ENCODE measurements at regions not wholly inside any gene's neighbourhood (a gene's known extent, or its start where the extent isn't known, plus 50 kb on each side); places are given as distances from the start of the nearest gene placed in this dataset.

- DNase-seq (ENCODE audit: low spot score) (no peak), ATAC-seq (no peak)
- H3K4me3 Mint-ChIP-seq: no peak overlapping the region
- POLR2A ChIA-PET: interaction anchor here (0.6 kb wide), 1 partner anchor 190 kb away, joined by 3 read pairs; no protein-coding TSS in a partner anchor
- H3K27me3 Mint-ChIP-seq (ENCODE audit: low read depth): no peaks in the 10 kb centered on the region
- H3K27ac Mint-ChIP-seq: no peak overlapping the region
- no peaks in the 10 kb centered on the region for H3K36me3 Mint-ChIP-seq
- TF ChIP-seq NFYB (CRISPR knock-in tag; conservative IDR thresholded peaks at IDR 0.05; ENCODE audit: low read depth) (no peak), CREM (CRISPR knock-in tag; IDR thresholded peaks at IDR 0.05) (no peak), TEAD4 (CRISPR knock-in tag; IDR thresholded peaks at IDR 0.05) (no peak), MYBL2 (CRISPR knock-in tag; IDR thresholded peaks at IDR 0.05) (no peak), TEAD1 (CRISPR knock-in tag; IDR thresholded peaks at IDR 0.05) (no peak), FOXK1 (CRISPR knock-in tag; IDR thresholded peaks at IDR 0.05) (no peak), ZBTB43 (CRISPR knock-in tag; IDR thresholded peaks at IDR 0.05) (no peak), ZSCAN18 (CRISPR knock-in tag; IDR thresholded peaks at IDR 0.05) (no peak), NFATC4 (CRISPR knock-in tag; IDR thresholded peaks at IDR 0.05) (no peak), ZNF232 (CRISPR knock-in tag; IDR thresholded peaks at IDR 0.05) (no peak), ZNF121 (CRISPR knock-in tag; IDR thresholded peaks at IDR 0.05) (no peak)
- TF ChIP-seq, protein P1, sequence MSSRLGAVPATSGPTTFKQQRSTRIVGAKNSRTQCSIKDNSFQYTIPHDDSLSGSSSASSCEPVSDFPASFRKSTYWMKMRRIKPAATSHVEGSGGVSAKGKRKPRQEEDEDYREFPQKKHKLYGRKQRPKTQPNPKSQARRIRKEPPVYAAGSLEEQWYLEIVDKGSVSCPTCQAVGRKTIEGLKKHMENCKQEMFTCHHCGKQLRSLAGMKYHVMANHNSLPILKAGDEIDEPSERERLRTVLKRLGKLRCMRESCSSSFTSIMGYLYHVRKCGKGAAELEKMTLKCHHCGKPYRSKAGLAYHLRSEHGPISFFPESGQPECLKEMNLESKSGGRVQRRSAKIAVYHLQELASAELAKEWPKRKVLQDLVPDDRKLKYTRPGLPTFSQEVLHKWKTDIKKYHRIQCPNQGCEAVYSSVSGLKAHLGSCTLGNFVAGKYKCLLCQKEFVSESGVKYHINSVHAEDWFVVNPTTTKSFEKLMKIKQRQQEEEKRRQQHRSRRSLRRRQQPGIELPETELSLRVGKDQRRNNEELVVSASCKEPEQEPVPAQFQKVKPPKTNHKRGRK (CRISPR knock-in tag; IDR thresholded peaks at IDR 0.05; ENCODE audit: borderline replicate concordance): no peak
- TF ChIP-seq, protein P2, sequence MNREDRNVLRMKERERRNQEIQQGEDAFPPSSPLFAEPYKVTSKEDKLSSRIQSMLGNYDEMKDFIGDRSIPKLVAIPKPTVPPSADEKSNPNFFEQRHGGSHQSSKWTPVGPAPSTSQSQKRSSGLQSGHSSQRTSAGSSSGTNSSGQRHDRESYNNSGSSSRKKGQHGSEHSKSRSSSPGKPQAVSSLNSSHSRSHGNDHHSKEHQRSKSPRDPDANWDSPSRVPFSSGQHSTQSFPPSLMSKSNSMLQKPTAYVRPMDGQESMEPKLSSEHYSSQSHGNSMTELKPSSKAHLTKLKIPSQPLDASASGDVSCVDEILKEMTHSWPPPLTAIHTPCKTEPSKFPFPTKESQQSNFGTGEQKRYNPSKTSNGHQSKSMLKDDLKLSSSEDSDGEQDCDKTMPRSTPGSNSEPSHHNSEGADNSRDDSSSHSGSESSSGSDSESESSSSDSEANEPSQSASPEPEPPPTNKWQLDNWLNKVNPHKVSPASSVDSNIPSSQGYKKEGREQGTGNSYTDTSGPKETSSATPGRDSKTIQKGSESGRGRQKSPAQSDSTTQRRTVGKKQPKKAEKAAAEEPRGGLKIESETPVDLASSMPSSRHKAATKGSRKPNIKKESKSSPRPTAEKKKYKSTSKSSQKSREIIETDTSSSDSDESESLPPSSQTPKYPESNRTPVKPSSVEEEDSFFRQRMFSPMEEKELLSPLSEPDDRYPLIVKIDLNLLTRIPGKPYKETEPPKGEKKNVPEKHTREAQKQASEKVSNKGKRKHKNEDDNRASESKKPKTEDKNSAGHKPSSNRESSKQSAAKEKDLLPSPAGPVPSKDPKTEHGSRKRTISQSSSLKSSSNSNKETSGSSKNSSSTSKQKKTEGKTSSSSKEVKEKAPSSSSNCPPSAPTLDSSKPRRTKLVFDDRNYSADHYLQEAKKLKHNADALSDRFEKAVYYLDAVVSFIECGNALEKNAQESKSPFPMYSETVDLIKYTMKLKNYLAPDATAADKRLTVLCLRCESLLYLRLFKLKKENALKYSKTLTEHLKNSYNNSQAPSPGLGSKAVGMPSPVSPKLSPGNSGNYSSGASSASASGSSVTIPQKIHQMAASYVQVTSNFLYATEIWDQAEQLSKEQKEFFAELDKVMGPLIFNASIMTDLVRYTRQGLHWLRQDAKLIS (CRISPR knock-in tag; IDR thresholded peaks at IDR 0.05; ENCODE audit: borderline replicate concordance): no peak
- CTCF ChIA-PET: interaction anchor here (0.8 kb wide), 1 partner anchor 20 kb away, joined by 3 read pairs; no protein-coding TSS in a partner anchor
- H3K4me1 Mint-ChIP-seq: peaks cover 4% of the 10 kb centered on the region; the same call in 1 of the 2 replicates
- peaks cover under 1% of the 10 kb centered on the region for H3K9me3 Mint-ChIP-seq
Measured at GRCh38 chr5:167241436-167242067, 1049.9 kb upstream of the WWC1 start.

DNA sequence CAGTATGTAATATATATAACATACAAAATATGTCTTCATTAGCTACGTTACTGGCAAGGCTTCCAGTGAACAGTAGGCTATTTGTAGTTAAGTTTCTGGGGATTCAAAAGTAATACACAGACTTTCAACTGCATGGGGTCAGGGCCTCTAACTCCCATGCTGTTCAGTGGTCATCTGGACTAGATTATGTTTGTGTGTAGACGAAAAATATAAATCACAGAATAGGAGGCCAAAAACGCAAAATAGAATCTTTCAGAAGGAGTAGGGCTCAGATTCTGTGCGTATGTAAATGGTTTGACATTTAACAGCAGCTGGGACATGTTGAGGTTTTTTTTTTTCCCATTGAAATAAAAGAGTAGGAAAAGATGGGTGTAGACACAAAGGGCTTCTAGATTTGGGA lies 1048.7 kb upstream of the WWC1 start:
- H3K9me3 Mint-ChIP-seq: no peaks in the 10 kb centered on the region
- no peaks in the 10 kb centered on the region for H3K36me3 Mint-ChIP-seq
- no peak overlapping the region for H3K4me3 Mint-ChIP-seq
- POLR2A ChIA-PET: no interaction called here
- H3K27ac Mint-ChIP-seq: no peak overlapping the region
- ATAC-seq (no peak), DNase-seq (ENCODE audit: low spot score) (no peak)
- peaks cover 4% of the 10 kb centered on the region; the same call in 1 of the 2 replicates for H3K4me1 Mint-ChIP-seq
- H3K27me3 Mint-ChIP-seq (ENCODE audit: low read depth): no peaks in the 10 kb centered on the region
- CTCF ChIA-PET: interaction anchor here (1.0 kb wide), 1 partner anchor 212 kb away, joined by 3 read pairs; no protein-coding TSS in a partner anchor
- no peak for TF ChIP-seq JUN (CRISPR knock-in tag; IDR thresholded peaks at IDR 0.05)
- no peak for TF ChIP-seq SMAD3 (CRISPR knock-in tag; IDR thresholded peaks at IDR 0.05; ENCODE audit: borderline replicate concordance)
- no peak for TF ChIP-seq ZNF121 (CRISPR knock-in tag; IDR thresholded peaks at IDR 0.05)
- TF ChIP-seq SOX15 (CRISPR knock-in tag; IDR thresholded peaks at IDR 0.05): no peak
- no peak for TF ChIP-seq ELF4 (CRISPR knock-in tag; IDR thresholded peaks at IDR 0.05; ENCODE audit: low read depth)
- TF ChIP-seq, protein P3, sequence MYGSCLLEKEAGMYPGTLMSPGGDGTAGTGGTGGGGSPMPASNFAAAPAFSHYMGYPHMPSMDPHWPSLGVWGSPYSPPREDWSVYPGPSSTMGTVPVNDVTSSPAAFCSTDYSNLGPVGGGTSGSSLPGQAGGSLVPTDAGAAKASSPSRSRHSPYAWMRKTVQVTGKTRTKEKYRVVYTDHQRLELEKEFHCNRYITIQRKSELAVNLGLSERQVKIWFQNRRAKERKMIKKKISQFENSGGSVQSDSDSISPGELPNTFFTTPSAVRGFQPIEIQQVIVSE (CRISPR knock-in tag; IDR thresholded peaks at IDR 0.05; ENCODE audit: borderline replicate concordance): no peak
- no peak for TF ChIP-seq ETV6 (CRISPR knock-in tag; IDR thresholded peaks at IDR 0.05)
- TF ChIP-seq, protein P2 (CRISPR knock-in tag; IDR thresholded peaks at IDR 0.05; ENCODE audit: borderline replicate concordance): no peak
- TF ChIP-seq CBFB (CRISPR knock-in tag; IDR thresholded peaks at IDR 0.05; ENCODE audit: low read depth): no peak
